ENCODE measurements at regions not wholly inside any gene's neighbourhood (a gene's known extent, or its start where the extent isn't known, plus 50 kb on each side); places are given as distances from the start of the nearest gene placed in this dataset.
"Not testable (repeated sequence)": the region's sequence is repeated elsewhere in the genome, so short reads cannot be mapped to it uniquely, and the experiment has no call there.

- Histone ChIP-seq H3K36me3 (no peaks in the 10 kb centered on the region), H3K27ac (no peak overlapping the region), H3K27me3 (no peaks in the 10 kb centered on the region), H3K4me1 (ENCODE audit: low read depth) (no peaks in the 10 kb centered on the region), H3K9me3 (ENCODE audit: low read depth) (no peaks in the 10 kb centered on the region), H3K4me3 (no peak overlapping the region)
- no peak for TF ChIP-seq CTCF (IDR thresholded peaks at IDR 0.05; ENCODE audit: low read depth, low read length)
- DNase-seq (ENCODE audit: low read depth in 1 of 2, low spot score in 1 of 2), result no peak
These were observed 103.1 kb upstream of the SULF2 start for GRCh38 chr20:47888351-47888750.

- Histone ChIP-seq H3K9me3 (ENCODE audit: low read depth) (no peaks in the 10 kb centered on the region), H3K27me3 (no peaks in the 10 kb centered on the region), H3K4me3 (no peak overlapping the region), H3K36me3 (no peaks in the 10 kb centered on the region), H3K4me1 (ENCODE audit: low read depth) (no peaks in the 10 kb centered on the region), H3K27ac (no peak overlapping the region)
- no peak for DNase-seq (ENCODE audit: low read depth in 1 of 2, low spot score in 1 of 2)
- TF ChIP-seq CTCF (IDR thresholded peaks at IDR 0.05; ENCODE audit: low read depth, low read length), result no peak
These were observed 102.3 kb upstream of the SULF2 start for GRCh38 chr20:47887477-47888080.

DNA sequence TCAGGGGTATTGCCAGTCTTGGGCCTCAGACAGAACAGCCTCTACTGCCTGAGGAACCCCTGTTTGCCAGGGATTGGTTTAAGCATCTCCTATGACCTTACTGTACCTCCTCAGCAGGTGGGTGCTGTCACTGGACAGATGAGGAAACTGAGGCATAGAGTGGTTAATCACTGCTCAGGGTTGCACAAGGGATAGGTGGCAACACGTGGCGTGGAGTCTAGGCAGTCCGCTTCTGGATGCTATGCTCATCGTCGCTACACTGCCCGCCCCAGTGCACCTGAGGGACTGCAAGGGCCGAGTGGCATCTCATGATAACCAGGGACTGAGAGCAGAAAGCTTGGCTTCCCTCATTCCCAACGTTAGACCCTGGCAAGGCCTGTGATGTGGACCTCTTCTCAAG lies 101.8 kb upstream of the SULF2 start:
- H3K27me3 ChIP-seq, result no peaks in the 10 kb centered on the region
- DNase-seq (ENCODE audit: low read depth in 1 of 2, low spot score in 1 of 2), result no peak
- no peak overlapping the region for H3K4me3 ChIP-seq
- no peak for TF ChIP-seq CTCF (IDR thresholded peaks at IDR 0.05; ENCODE audit: low read depth, low read length)
- H3K27ac ChIP-seq, result no peak overlapping the region
- no peaks in the 10 kb centered on the region for H3K4me1 ChIP-seq (ENCODE audit: low read depth)
- no peaks in the 10 kb centered on the region for H3K9me3 ChIP-seq (ENCODE audit: low read depth)
- no peaks in the 10 kb centered on the region for H3K36me3 ChIP-seq

- Histone ChIP-seq H3K27ac (no peak overlapping the region), H3K9me3 (ENCODE audit: low read depth) (no peaks in the 10 kb centered on the region), H3K27me3 (no peaks in the 10 kb centered on the region), H3K36me3 (no peaks in the 10 kb centered on the region), H3K4me1 (ENCODE audit: low read depth) (no peaks in the 10 kb centered on the region), H3K4me3 (no peak overlapping the region)
- no peak for DNase-seq (ENCODE audit: low read depth in 1 of 2, low spot score in 1 of 2)
- TF ChIP-seq CTCF (IDR thresholded peaks at IDR 0.05; ENCODE audit: low read depth, low read length), result no peak
These were observed 101.3 kb upstream of the SULF2 start for GRCh38 chr20:47886454-47887041.

- no peaks in the 10 kb centered on the region for H3K4me1 ChIP-seq (ENCODE audit: low read depth)
- H3K4me3 ChIP-seq, result no peak overlapping the region
- TF ChIP-seq CTCF (IDR thresholded peaks at IDR 0.05; ENCODE audit: low read depth, low read length), result no peak
- H3K27ac ChIP-seq, result no peak overlapping the region
- no peak for DNase-seq (ENCODE audit: low read depth in 1 of 2, low spot score in 1 of 2)
- H3K36me3 ChIP-seq, result no peaks in the 10 kb centered on the region
- H3K9me3 ChIP-seq (ENCODE audit: low read depth), result no peaks in the 10 kb centered on the region
- no peaks in the 10 kb centered on the region for H3K27me3 ChIP-seq
These were observed 100.7 kb upstream of the SULF2 start for GRCh38 chr20:47885909-47886453.

- H3K4me1 ChIP-seq (ENCODE audit: low read depth); H3K9me3 ChIP-seq (ENCODE audit: low read depth); DNase-seq (ENCODE audit: low read depth in 1 of 2, low spot score in 1 of 2); H3K27ac ChIP-seq; H3K4me3 ChIP-seq; H3K36me3 ChIP-seq; H3K27me3 ChIP-seq: not testable (repeated sequence)
These were observed 98.7 kb upstream of the SULF2 start for GRCh38 chr20:47883940-47884339.
